ENCODE measurements at regions not wholly inside any gene's neighbourhood (a gene's known extent, or its start where the extent isn't known, plus 50 kb on each side); places are given as distances from the start of the nearest gene placed in this dataset.
"Not testable (repeated sequence)": the region's sequence is repeated elsewhere in the genome, so short reads cannot be mapped to it uniquely, and the experiment has no call there.

- no peak for DNase-seq (ENCODE audit: low read depth)
Measured at GRCh38 chr12:13924286-13924685, 57.1 kb downstream of the GRIN2B start.

DNA sequence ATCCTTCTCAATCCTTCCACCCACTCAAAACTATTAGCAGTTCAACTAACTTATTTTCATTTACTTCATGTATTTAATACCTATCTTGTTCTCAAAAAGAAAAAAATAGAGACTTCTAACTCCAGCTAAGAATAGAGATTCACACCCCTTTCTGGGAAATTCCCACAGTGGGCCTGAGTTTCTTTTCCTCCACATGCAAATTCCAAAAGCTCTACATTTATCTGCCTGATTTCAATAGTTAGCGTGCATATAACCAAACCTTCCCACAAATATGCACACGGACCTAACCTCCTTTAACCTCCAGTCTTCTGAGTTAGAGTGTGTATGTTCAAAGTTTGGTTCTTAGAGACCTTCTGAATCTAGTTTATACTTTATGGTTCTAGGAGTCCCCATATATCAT is 62.5 kb downstream of the GRIN2B start:
- DNase-seq (ENCODE audit: low read depth): no peak

GRCh38 chr12:13915096-13915495 is 66.3 kb downstream of the GRIN2B start:
- no peak for DNase-seq (ENCODE audit: low read depth)

DNA sequence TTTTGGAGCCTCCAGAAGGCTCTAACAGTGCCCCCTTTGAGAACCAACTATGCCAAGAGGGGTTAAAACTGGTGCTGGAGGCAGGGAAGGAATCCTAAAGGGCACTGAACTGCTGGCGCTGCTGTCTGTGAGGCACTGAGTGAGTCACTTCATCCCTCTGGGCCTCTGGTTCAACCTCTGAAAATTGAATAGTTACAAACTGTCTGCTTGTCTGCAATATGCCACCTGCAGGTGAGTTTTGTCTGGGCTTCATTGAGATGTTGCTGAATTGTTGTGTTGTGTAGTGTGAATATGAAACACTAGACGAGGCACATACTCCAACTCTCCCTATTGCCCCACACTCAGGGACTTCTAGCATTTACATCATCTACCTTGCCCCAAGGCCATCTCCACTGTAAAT is 68.0 kb downstream of the GRIN2B start:
- DNase-seq (ENCODE audit: low read depth): no peak

DNA sequence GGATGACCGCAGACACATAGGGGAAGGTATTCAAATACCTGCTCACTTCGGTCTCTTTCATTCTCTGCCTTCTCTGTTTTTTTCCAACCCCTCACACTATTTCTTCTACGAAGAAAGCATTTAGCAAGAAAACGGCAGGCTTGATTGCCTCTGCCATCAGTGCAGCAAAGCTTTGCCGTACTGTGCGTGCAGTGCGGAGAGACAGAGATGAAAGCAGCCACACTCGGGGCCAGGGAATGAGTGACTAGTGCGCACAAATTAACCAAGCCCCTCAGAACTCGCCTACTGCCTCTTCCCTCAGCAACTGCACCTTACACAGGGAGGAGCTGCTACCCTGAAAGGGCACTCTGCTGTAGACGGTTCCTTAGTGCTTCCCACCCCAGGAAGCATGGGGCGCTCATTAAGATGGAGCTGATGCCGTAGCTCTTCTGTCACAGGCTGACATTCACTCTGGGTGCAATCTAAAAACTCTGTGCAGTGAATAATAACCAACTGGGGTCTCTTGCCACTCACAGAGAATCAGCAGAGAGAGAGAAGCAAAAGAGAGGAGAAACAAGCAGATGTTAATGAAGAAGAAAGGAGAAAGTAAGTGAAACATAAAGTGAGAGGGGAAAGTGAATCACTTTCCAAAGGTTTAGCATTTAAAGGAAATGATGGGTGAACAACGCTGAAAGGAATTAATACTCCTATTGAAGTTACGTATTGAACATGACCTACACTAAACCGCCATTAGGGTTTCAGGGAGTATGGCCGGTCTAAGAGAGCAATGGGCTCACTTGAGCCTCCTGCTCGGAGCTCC is 69.4 kb downstream of the GRIN2B start:
- DNase-seq (ENCODE audit: low read depth): no peak

- DNase-seq (ENCODE audit: low read depth): no peak
Measured at GRCh38 chr12:13905794-13906193, 75.6 kb downstream of the GRIN2B start.

- no peak for DNase-seq (ENCODE audit: low read depth)
Measured at GRCh38 chr12:13900718-13901117, 80.7 kb downstream of the GRIN2B start.

DNA sequence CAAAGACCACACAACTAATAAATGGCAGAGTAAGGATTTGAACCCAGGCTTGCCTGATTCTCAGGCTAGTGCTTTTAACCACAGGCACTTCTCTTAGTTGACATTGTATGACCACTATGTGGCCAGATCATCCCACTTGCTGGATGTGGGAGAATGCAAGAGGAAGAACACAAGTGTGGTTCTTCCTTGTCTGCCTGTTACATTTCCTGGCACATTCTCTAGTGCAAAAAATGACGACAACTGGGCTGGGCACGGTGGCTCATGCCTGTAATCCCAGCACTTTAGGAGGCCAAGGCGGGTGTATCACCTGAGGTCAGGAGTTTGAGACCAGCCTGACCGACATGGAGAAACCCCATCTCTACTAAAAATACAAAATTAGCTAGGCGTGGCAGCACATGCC is 83.0 kb downstream of the GRIN2B start:
- DNase-seq (ENCODE audit: low read depth): not testable (repeated sequence)

GRCh38 chr12:13897811-13898210 is 83.6 kb downstream of the GRIN2B start:
- DNase-seq (ENCODE audit: low read depth): no peak

- DNase-seq (ENCODE audit: low read depth): no peak
Measured at GRCh38 chr12:13896063-13896626, 85.3 kb downstream of the GRIN2B start.

GRCh38 chr12:13891902-13892301 is 89.5 kb downstream of the GRIN2B start:
- no peak for DNase-seq (ENCODE audit: low read depth)

GRCh38 chr12:13890943-13891342 is 90.5 kb downstream of the GRIN2B start:
- DNase-seq (ENCODE audit: low read depth): no peak

DNA sequence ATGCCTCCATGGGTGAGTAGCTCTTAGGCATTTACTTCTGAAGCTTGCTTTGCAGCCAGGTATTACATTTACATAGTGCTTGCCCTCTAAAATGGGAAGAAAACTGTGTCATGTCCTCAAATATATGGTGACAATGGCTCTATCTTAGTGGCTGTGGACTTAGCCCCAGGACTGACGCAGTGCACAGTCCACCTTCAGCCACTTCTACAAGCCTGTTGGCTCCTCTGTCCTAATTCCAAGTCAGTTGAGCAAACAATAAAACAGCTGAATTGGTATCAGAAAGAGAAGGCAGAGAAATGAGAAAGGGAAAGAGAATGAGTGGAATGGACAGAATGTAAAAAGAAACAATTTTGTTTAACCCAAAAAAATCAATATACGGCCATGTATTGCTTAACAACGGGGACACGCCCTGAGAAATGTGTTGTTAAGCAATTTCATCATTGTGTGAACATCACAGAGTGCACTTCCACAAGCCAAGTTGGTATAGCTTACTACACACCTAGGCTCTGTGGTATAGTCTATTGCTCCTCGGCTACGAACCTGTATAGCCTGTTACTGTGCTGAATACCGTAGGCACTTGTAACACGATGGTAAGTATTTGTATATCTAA is 93.5 kb downstream of the GRIN2B start:
- no peak for DNase-seq (ENCODE audit: low read depth)

DNA sequence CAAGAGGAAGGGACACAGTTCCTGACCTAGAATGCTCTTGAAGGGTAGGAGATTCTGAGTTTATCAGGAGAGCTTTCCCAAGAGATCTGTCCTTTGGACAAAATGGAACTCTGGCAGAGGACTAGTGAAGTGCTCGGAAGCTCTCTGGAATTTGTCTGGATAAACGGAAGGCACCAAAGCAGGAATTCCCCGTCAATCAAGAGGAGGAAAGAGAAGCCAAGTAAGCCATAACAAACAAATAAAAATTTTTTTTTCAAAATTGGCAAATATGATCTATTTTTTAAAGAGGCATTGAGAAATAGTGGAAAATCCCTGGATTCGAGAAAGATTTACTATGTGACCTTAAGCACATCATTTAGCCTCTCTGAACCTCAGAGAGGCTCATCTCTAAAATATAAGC is 99.2 kb downstream of the GRIN2B start:
- no peak for DNase-seq (ENCODE audit: low read depth)

DNA sequence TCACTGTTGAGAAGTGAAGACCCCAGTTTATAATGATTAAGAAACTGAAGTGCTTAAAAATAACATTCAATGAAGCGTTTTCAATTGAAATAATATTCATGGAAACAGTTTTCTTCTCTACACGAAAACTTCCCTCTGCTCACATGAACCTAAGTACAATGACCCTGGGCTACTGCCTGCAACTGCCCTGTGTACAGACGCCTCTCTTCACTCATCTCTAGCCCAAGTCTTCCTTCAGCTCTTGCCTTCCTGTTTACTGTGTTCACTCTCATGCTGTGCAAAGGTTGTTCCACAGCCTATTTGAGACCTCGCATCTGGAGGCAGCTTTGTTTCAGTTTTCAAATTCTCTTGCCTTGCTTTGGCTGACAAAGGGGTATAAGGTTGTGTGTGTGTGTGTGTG is 100.8 kb downstream of the GRIN2B start:
- no peak for DNase-seq (ENCODE audit: low read depth)

- no peak for DNase-seq (ENCODE audit: low read depth)
Measured at GRCh38 chr12:13875744-13876143, 105.7 kb downstream of the GRIN2B start.

DNA sequence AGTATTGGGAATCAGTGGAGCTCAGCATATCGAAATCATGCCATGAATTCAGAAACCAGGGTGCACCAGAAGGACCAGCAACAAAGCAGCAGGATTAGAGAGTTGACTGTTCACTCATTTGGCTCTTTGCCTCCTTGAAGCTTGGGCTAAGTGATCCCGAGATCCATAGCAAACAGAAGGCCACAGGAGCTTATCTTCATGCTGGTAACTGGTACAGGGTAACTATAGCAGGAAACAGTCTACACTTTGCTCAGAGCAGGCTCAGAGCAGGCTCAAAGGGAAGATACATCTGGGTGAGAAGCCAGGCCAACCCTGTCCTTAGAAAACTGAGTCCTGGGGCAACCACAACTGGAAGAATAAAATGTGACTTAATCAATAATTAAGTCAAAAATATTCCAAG is 111.1 kb downstream of the GRIN2B start:
- DNase-seq (ENCODE audit: low read depth): no peak

DNA sequence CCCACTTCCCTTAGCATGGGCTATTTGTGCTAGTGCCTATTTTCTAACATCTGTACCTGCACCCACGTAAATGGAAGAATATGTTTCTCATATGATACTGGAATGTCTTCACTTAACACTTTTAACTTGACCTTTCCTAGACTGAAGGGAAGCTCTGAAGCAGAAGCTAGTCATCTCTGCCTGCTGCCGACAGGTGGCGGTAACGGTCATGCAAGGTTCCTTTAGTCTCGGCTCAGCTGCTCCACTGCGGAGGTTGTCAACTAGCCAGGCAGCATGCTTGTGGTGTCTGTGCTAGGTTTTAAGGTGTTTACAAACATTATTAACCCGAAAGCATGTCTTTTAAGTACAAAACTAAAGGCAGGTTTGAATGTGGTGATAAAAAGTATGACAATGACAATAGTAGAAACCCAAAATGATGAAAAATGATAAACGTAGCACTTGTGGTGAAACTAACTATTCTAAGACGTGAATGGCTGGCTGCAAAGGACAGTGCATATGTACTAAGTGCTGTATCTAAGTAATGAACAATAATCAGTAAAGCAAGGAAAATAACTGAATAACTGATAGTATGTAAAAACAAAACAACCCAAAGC is 117.2 kb downstream of the GRIN2B start:
- DNase-seq (ENCODE audit: low read depth): peak; percentile 8

DNA sequence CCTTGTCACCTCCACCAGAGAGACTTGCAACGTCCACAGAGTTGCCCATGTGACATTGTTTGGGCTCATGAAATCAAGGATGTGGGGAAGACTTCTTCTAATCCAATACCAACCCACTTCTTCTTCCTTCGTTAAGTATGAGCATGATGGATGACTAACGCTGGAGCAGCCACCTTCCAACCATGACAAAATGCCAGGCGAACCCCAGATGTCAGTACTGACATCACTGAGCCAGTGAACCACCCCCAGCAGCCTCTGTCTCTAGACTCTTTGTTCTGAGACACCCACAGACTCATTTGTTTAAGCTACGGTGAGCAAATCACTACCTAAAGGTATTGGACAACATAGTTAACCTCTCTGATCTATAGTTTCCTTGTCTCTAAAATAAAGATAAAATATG is 123.7 kb downstream of the GRIN2B start:
- DNase-seq (ENCODE audit: low read depth): no peak

- no peak for DNase-seq (ENCODE audit: low read depth)
Measured at GRCh38 chr12:13853471-13853870, 127.9 kb downstream of the GRIN2B start.

GRCh38 chr12:13851828-13852227 is 129.6 kb downstream of the GRIN2B start:
- no peak for DNase-seq (ENCODE audit: low read depth)

DNA sequence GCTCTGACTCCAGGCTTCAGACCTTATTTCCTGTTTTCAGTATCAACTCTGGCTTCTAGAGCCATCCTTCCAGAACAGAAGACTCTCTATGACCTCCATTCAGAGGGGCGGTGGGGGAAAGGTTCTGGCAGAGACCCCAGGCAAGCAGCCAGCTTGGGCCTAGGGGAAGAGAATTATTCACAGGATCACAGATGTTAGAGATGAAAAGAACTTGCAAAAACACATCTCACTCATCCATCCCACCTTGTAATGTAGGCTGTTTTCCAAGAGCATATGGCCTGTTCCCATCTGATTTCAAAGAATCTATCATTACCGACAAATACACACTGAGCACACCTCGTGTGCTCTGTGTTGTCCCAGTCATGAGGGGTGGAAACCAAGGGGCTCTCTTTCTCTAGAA is 131.9 kb downstream of the GRIN2B start:
- no peak for DNase-seq (ENCODE audit: low read depth)

DNA sequence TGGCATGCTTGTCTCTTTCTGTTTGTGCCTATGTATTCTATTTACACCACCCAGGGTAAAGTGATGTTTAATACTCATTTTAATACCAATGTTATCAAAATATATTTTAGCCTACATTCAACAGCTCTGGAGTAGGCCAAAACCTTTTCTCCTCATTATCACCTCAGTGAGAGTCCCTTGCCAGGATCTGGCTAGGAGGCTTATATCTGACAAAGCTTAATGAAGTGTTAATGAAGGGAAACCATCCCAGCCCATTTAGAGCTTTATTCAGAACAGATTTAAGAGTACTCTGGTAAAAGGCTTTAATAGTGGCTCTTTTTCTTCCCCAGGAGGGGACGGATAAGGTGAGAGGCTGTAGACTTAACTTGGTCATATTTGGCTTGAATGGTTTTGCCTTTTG is 137.6 kb downstream of the GRIN2B start:
- no peak for DNase-seq (ENCODE audit: low read depth)

Measured in stimulated activated CD8-positive, alpha-beta memory T cell treated with anti-CD3 and anti-CD28 coated beads, Interleukin-15, amount 100 ng/mL, for 1 hour (primary cell).